Spinal cord (tissue), 9 donors: ENCODE measurements at regions not wholly inside any gene's neighbourhood (a gene's known extent, or its start where the extent isn't known, plus 50 kb on each side); places are given as distances from the start of the nearest gene placed in this dataset.

Experiments
- DNase-seq, 6 donors: peaks; one replicate each; pipeline versions ENCODE4 v3.0.0 to v3.0.0-alpha.2; 2013 to 2015; ENCODE audit warnings: low spot score in 6 of 6, low read depth in 4 of 6
- H3K27ac ChIP-seq: one replicate; pipeline ENCODE4 v1.5.1; 2013; ENCODE audit warnings: low read depth, low read length, control low read depth
- H3K27me3 ChIP-seq: one replicate; pipeline ENCODE4 v1.6.1; 2013; ENCODE audit warnings: low read length; ENCODE audit not compliant: control insufficient read depth, insufficient read depth
- H3K36me3 ChIP-seq: one replicate; pipeline ENCODE4 v1.6.1; 2013; ENCODE audit warnings: low read length; ENCODE audit not compliant: control insufficient read depth, insufficient read depth
- H3K4me1 ChIP-seq: one replicate; pipeline ENCODE4 v1.6.1; 2013; ENCODE audit warnings: low read length; ENCODE audit not compliant: control insufficient read depth, insufficient read depth
- H3K4me3 ChIP-seq: one replicate; pipeline ENCODE4 v1.5.1; 2013; ENCODE audit warnings: low read depth, low read length, control low read depth
- H3K9me3 ChIP-seq: one replicate; pipeline ENCODE4 v1.6.1; 2013; ENCODE audit warnings: low read length; ENCODE audit not compliant: control insufficient read depth, insufficient read depth
- WGBS: methylation state at CpG from one replicate; pipeline ENCODE4 v1.1.5; 2013; ENCODE audit warnings: missing lambda C conversion rate; ENCODE audit not compliant: insufficient coverage; 5-methylcytosine and 5-hydroxymethylcytosine counted together
- donor health status: healthy.

GRCh38 chr10:24777196-24777595 lies 53.5 kb upstream of the ARHGAP21 start:
- Histone ChIP-seq H3K27me3 (no peaks in the 10 kb centered on the region), H3K4me1 (peaks cover 2% of the 10 kb centered on the region), H3K4me3 (no peak overlapping the region), H3K9me3 (no peaks in the 10 kb centered on the region), H3K36me3 (no peaks in the 10 kb centered on the region), H3K27ac (no peak overlapping the region)
- no peak for DNase-seq
- WGBS: 88% methylated on average over 1 of the region's 3 CpGs

GRCh38 chr10:24773939-24774589 lies 50.4 kb upstream of the ARHGAP21 start:
- no peaks in the 10 kb centered on the region for H3K27me3 ChIP-seq
- 80% methylated on average over 1 of the region's 3 CpGs for WGBS

More at GRCh38 chr10:24773939-24774589, 50.4 kb upstream of the ARHGAP21 start:
- H3K27ac ChIP-seq: no peak overlapping the region
- H3K4me1 ChIP-seq: peaks cover 2% of the 10 kb centered on the region
- no peak for DNase-seq
- H3K36me3 ChIP-seq: no peaks in the 10 kb centered on the region
- no peak overlapping the region for H3K4me3 ChIP-seq
- H3K9me3 ChIP-seq: no peaks in the 10 kb centered on the region
